ENCODE measurements at regions not wholly inside any gene's neighbourhood (a gene's known extent, or its start where the extent isn't known, plus 50 kb on each side); places are given as distances from the start of the nearest gene placed in this dataset.

DNA sequence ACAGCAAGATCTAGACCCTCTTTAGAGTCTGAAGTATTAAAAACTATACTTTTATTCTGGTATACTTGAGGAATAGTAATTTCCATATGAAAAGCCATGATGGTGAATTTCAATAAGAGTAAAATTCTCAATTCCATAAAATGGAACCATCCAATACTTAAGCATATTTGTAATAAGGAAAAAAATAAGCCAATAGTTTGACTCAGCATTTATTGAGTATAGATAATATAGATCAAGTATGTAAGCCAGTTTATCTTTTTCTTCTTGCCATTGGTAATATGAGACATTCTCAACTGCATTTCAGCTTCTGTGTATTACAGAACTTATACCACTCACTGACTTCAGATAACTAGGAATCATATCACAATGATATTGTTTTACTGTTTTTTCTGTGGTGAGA is 361.0 kb downstream of the SLCO4C1 start:
- in situ Hi-C loops (cut with HindIII; ENCODE audit: low pct_unique_long_range_greater_than_20kb, low sequenced_read_pairs) = no loop called here
- DNase-seq (ENCODE audit: low read depth, low spot score) = no peak
- H3K27ac ChIP-seq (ENCODE audit: low read length) = no peak overlapping the region
- H3K4me1 ChIP-seq (ENCODE audit: control insufficient read depth, insufficient read depth, low read length) = no peaks in the 10 kb centered on the region
- ChIA-PET POLR2A (no interaction called here), CTCF (no interaction called here)
- no peak overlapping the region for H3K4me3 ChIP-seq (ENCODE audit: low read depth in 2 of 2, low read length in 2 of 2)
- ATAC-seq = no peak
- H3K9me3 ChIP-seq (ENCODE audit: control insufficient read depth, insufficient read depth, low read depth, low read length) = no peaks in the 10 kb centered on the region
- intact Hi-C loops (cut with micrococcal nuclease; ENCODE audit: unreplicated experiment) = no loop called here
- H3K27me3 ChIP-seq (ENCODE audit: control insufficient read depth, insufficient read depth, low read length) = no peaks in the 10 kb centered on the region
- no peaks in the 10 kb centered on the region for H3K36me3 ChIP-seq (ENCODE audit: control insufficient read depth, insufficient read depth, low read length)
- BruUV-seq (replicated peaks) = no TSS peak
- TF ChIP-seq REST (IDR thresholded peaks at IDR 0.05; ENCODE audit: insufficient read depth in 1 of 2, low read depth in 2 of 2, low read length in 1 of 2) (no peak), TCF7L2 (IDR thresholded peaks at IDR 0.05; ENCODE audit: low read depth, low read length) (no peak), SIN3A (IDR thresholded peaks at IDR 0.05; ENCODE audit: borderline replicate concordance, insufficient read depth, low read depth, low read length) (no peak), POLR2AphosphoS5 (IDR thresholded peaks at IDR 0.05; ENCODE audit: low read depth, low read length) (no peak)
- TF ChIP-seq, protein P1, sequence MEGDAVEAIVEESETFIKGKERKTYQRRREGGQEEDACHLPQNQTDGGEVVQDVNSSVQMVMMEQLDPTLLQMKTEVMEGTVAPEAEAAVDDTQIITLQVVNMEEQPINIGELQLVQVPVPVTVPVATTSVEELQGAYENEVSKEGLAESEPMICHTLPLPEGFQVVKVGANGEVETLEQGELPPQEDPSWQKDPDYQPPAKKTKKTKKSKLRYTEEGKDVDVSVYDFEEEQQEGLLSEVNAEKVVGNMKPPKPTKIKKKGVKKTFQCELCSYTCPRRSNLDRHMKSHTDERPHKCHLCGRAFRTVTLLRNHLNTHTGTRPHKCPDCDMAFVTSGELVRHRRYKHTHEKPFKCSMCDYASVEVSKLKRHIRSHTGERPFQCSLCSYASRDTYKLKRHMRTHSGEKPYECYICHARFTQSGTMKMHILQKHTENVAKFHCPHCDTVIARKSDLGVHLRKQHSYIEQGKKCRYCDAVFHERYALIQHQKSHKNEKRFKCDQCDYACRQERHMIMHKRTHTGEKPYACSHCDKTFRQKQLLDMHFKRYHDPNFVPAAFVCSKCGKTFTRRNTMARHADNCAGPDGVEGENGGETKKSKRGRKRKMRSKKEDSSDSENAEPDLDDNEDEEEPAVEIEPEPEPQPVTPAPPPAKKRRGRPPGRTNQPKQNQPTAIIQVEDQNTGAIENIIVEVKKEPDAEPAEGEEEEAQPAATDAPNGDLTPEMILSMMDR (IDR thresholded peaks at IDR 0.05) = no peak

- Histone ChIP-seq H3K4me1 (ENCODE audit: control insufficient read depth, insufficient read depth, low read length) (no peaks in the 10 kb centered on the region; the same call in 1 of the 2 replicates), H3K36me3 (ENCODE audit: control insufficient read depth, insufficient read depth, low read length) (no peaks in the 10 kb centered on the region), H3K27ac (ENCODE audit: low read length) (no peak overlapping the region), H3K9me3 (ENCODE audit: control insufficient read depth, insufficient read depth, low read depth, low read length) (no peaks in the 10 kb centered on the region), H3K27me3 (ENCODE audit: control insufficient read depth, insufficient read depth, low read length) (no peaks in the 10 kb centered on the region), H3K4me3 (ENCODE audit: low read depth in 2 of 2, low read length in 2 of 2) (no peak overlapping the region)
- ChIA-PET POLR2A (no interaction called here), CTCF (no interaction called here)
- BruUV-seq (replicated peaks) = no TSS peak
- ATAC-seq = no peak
- in situ Hi-C loops (cut with HindIII; ENCODE audit: low pct_unique_long_range_greater_than_20kb, low sequenced_read_pairs) = no loop called here
- TF ChIP-seq TCF7L2 (IDR thresholded peaks at IDR 0.05; ENCODE audit: low read depth, low read length) (no peak), POLR2AphosphoS5 (IDR thresholded peaks at IDR 0.05; ENCODE audit: low read depth, low read length) (no peak), REST (IDR thresholded peaks at IDR 0.05; ENCODE audit: insufficient read depth in 1 of 2, low read depth in 2 of 2, low read length in 1 of 2) (no peak), SIN3A (IDR thresholded peaks at IDR 0.05; ENCODE audit: borderline replicate concordance, insufficient read depth, low read depth, low read length) (no peak)
- TF ChIP-seq, protein P1 (IDR thresholded peaks at IDR 0.05) = no peak
- DNase-seq (ENCODE audit: low read depth, low spot score) = no peak
- intact Hi-C loops (cut with micrococcal nuclease; ENCODE audit: unreplicated experiment) = no loop called here
These were observed 363.5 kb downstream of the SLCO4C1 start for GRCh38 chr5:101932599-101932998.
